GM12892 (cell line): ENCODE measurements at regions not wholly inside any gene's neighbourhood (a gene's known extent, or its start where the extent isn't known, plus 50 kb on each side); places are given as distances from the start of the nearest gene placed in this dataset.

ENCODE experiments used
- POLR2A ChIP-seq: IDR thresholded peaks from 2 replicates; pipeline ENCODE4 v1.6.1; 2011; ENCODE audit warnings: low read depth, low read length, control low read depth
- POLR2AphosphoS5 ChIP-seq: IDR thresholded peaks from 2 replicates; pipeline ENCODE4 v1.6.1; 2011; ENCODE audit warnings: low read depth, low read length, control low read depth
- TAF1 ChIP-seq: IDR thresholded peaks from 2 replicates; pipeline ENCODE4 v1.6.1; 2011; ENCODE audit warnings: low read depth, mild to moderate bottlenecking, control low read depth, low read length, borderline replicate concordance

GRCh38 chr5:4410151-4410550, 730.0 kb upstream of the ADAMTS16 start:
- no peak for TF ChIP-seq POLR2A
- TF ChIP-seq POLR2AphosphoS5: no peak
- no peak for TF ChIP-seq TAF1
